Esophagus muscularis mucosa (tissue), 3 donors: ENCODE measurements at regions not wholly inside any gene's neighbourhood (a gene's known extent, or its start where the extent isn't known, plus 50 kb on each side); places are given as distances from the start of the nearest gene placed in this dataset.

Experiments used
- CTCF ChIP-seq, 3 experiments: fragments of 200-600 bp in 2 of 3; fragments of 450-650 bp in 1 of 3; sonication (generic) in 2 of 3; IDR thresholded peaks; one replicate each; pipeline ENCODE4 v1.5.1; 2017 to 2019; ENCODE audit warnings: antibody characterized with exemption in 3 of 3, mild to moderate bottlenecking in 2 of 3, moderate library complexity in 1 of 3
- EP300 ChIP-seq: sonication (generic); formaldehyde crosslinking; IDR thresholded peaks from one replicate; pipeline ENCODE4 v1.6.1; 2017; ENCODE audit warnings: antibody characterized with exemption

- no peak for TF ChIP-seq CTCF (IDR thresholded peaks at IDR 0.05)
- TF ChIP-seq EP300, result no peak
These were observed 97.0 kb upstream of the HSD17B12 start for GRCh38 chr11:43583548-43583947.
